NOMO-1 treated with DMSO at 0.1 percent for 48 hours (cell line): ENCODE measurements at regions not wholly inside any gene's neighbourhood (a gene's known extent, or its start where the extent isn't known, plus 50 kb on each side); places are given as distances from the start of the nearest gene placed in this dataset.
"Not testable (repeated sequence)": the region's sequence is repeated elsewhere in the genome, so short reads cannot be mapped to it uniquely, and the experiment has no call there.

Experiments used
- DNase-seq: peaks from one replicate; lab custom pipeline; 2025; ENCODE audit not compliant: unreplicated experiment; lab: John Stamatoyannopoulos, UW

DNA sequence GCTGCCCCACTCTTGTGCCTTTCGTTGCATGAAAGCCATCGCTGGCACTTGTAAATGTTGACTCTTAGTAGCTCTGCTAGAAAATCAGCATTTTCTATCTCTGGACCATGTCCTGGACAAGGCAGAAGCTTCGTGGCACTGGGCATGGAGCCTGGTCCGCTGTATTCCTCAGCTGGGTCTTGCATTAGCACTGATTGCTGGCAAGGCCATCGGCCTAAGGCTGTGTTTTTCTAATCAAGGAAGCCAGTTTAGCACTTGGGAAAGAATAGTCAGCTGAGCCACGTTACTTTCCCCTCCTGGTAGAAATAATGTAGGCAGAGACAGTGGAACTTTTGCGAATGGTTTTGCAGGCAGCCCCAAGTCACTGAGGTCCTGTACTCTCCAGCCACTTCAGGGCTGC is 180.2 kb upstream of the EOLA2 start:
- no peak for DNase-seq

DNA sequence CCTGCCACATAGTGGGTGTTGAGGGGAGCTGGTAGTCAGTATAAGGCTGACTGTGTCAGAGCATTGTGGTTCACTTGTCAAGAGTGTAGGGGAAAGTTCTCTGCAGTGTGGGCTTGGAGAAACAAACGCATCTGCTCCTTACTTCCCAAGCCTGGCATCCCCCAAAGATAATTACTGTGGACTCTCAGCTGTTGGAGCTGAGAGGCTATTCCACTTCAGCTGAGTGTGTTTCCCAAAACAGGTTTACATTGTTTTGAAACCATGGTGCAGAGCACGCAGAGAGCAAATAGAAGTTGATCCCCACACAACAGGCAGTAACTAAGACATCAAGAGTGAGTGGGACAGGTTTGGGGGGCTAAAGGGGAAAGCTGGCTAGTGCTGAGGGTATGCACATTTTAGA is 181.0 kb upstream of the EOLA2 start:
- DNase-seq: no peak

GRCh38 chrX:150125045-150125444 is 186.8 kb upstream of the EOLA2 start:
- not testable (repeated sequence) for DNase-seq

- no peak for DNase-seq
Measured at GRCh38 chrX:150127216-150127615, 188.9 kb upstream of the EOLA2 start.

DNA sequence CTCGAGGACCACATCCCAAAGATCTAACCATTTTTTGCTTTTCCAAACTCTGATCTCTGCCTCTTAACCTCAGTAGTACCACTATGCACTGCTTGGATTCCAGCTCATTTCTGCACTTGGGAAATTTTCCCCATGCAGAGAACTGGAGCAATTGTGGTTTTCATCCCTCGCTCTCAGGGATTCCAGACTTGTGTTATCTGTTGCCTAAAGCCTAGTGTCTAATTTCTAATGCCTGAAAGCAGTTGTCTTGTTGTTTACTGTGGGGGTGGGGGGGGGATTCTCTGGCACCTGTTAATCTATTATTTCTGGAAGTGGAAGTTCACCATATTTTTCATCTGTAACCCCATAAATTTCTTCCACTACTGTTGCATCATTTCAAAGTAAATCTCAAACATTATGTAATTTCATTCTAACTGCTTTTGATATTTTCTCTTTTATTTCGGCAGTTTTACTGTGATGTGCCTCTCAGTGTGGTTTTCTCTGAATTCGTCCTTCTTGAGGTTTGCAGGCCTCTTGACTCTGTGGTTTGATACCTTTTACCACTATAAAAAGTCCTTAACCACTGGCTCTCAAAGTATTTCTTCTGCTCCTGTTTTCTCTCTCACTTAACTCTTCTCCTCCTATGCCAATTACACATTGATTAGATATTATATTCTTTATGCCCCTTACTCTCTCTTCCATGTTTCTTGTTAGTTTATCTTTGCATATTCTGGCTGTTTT is 205.6 kb upstream of the EOLA2 start:
- no peak for DNase-seq

GRCh38 chrX:150146271-150146896 is 208.1 kb upstream of the EOLA2 start:
- DNase-seq: no peak

GRCh38 chrX:150148749-150149672 is 210.7 kb upstream of the EOLA2 start:
- DNase-seq: no peak

DNA sequence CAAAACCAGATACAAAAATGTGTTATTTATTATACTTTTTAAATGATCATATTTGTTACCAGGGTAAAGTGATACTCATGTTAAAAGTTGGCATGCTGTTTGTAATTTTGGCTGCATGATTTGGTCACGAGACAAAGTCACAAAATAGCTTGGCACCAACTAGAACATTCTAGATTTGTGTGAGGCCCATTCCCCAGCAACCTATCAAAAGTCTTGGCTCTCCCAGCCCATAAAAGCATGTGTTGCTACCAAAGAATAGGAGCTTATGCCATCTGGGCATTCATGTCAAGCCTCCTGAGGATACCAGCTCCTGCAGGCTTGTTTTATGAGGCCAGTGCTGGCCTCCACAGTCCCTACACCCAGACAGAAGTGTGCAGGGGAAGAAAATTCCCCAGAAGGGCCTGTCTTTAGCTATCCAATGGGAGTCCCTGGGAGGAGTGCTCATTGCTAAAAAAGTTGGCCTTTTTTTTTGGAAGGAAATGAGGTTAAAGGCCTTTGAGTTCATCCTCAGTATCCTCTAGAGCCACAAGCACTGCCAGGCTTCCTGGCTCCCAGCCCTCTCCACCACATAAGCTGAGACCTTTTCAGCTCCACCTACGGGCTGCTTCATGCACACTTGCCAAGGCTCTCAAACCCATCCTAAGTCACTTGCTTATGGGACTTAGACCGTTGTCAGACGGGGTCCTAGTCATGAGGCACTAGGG is 211.9 kb upstream of the EOLA2 start:
- DNase-seq: no peak

GRCh38 chrX:150150780-150151125 is 212.4 kb upstream of the MAMLD1 start:
- no peak for DNase-seq

GRCh38 chrX:150152036-150152435 is 211.1 kb upstream of the MAMLD1 start:
- no peak for DNase-seq

DNA sequence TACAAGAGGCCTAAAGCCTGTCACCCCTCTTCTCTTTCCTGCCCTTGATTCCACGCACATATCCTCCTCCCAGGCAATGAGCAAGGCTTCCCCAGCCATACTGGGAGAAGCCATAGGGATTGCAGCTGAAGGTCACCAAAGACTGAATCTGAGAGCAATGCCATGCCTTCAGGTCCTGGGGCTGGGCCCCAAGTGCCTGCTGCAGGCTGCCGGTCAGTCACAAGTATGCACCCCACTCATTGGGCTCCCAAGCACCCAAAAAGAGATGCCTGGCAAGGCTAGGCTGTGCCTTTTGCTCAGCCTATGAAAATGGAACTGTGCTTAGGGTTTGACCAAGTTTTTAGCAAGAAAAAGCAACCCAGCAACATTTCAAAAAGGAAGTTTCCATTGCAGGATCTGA is 210.6 kb upstream of the MAMLD1 start:
- DNase-seq: no peak

DNA sequence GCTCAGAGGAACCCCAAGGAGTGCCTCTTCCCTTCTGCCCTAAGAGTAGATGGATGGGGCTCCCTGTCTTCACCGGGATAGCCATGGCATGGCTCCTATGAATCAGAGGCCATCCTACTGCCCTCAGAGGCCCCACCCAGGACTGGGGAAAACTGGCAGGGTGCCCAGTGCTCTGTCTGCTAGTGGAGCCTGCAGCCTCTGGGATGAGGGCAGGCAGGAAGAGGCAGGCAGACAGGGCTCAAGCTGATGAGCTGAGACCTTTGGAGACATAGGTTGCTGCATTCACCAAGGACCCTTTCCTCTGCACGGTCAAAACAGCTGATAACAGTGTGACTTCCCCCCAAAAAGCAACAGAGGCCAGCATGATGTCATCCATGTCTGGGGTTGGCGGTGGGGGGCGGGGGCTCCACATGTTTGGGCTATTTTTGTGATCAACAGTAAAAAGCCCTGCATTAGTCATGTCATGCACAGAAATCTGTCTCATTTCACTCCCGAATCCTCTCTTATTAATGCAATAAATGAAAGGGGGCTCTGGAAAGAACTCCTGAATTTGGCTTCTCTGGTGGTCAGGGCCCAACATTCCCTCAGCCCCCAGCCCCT is 207.6 kb upstream of the MAMLD1 start:
- DNase-seq: no peak

- no peak for DNase-seq
Measured at GRCh38 chrX:150156615-150157014, 206.5 kb upstream of the MAMLD1 start.

DNA sequence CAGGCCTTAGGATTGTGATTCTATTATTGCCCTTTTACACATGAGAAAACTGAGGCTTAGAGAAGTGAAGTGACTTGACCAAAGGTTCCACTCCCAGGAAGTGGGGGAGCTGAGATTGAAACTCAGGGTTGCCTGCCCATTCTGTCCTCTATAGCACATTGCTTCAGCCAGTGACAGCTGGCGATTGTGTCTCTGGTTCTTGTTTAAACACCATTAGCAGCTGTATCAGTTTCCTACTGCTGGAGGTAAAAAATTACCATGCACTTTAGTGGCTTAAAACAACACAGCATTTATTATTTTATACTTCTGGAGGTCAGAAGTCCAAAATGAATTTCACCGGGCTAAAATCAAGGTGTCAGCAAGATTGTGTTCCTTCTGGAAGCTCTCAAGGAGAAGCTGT is 205.8 kb upstream of the MAMLD1 start:
- DNase-seq: no peak

DNA sequence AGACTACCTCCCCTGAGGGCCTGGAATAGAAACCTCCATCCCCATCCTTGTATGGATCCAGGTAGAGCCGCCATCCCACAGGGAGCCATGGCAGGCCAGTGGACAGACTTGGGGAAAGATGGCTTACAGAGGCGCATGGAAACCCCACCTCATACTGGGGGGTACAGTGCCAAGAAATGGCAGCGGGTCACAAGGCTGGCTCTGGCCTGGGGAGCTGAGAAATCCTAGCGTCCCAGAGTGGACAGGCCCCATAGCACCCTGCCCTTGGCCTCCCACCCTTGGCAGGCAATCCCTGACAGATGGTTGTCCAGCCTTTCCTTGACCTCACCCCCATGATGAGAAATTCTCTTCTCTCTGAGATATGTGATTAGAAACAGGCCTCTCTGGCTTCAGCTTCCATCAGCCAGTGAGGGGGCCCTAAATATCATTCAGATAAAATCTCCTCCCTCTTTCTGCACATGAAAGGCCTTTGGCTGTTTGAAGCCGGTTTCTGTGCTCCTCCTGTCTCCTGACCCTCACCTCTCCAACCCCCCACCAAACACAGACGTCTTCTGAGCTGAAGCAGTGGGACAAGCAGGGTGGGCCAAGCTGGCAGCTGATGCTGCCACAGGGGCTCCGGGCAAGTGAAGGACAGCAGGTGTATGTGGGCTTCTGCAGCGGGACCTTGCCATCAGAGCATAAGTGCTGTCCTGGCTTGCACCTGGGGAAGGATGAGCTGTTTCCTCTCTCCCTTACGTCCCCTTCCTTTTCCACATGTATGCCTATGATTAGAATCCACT is 204.4 kb upstream of the MAMLD1 start:
- no peak for DNase-seq

DNA sequence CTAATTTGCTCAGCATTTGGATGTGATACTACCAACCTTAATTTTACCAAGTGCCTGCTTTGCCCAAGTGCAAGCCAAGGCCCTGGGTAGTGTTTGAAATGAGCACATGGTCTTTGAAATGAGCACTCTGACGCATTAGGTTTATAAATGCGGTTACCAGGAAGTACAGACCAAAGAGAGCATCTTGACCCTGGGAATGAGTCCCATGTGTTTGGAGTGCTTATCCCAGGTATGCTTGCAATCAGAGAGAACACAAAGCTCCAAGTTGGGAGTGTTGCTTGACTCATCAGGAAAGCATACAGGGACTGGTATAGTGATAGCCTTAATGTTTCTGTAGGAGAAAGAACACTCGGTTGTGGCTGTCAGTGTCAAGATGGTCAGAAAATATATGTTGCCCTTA is 203.6 kb upstream of the MAMLD1 start:
- no peak for DNase-seq

DNA sequence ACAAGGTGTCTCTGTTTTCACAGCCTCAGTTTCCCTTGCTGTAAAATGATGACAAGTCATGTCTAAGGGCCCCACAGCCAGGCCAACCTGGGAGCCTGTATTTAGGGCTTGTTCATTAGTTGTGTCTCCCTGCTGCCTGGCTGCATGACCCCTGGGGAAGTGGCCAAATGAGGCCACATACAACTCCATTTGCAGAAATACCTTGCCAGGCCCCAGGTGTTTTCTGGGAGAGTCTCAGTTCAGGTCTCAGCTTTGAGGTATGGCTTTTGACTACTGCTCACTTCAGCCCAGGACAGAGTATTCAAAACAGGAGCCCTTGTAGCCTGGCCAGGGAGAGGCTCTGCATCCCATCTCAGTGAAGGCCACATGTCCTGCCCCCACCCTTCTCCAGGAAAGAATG is 202.5 kb upstream of the MAMLD1 start:
- no peak for DNase-seq

DNA sequence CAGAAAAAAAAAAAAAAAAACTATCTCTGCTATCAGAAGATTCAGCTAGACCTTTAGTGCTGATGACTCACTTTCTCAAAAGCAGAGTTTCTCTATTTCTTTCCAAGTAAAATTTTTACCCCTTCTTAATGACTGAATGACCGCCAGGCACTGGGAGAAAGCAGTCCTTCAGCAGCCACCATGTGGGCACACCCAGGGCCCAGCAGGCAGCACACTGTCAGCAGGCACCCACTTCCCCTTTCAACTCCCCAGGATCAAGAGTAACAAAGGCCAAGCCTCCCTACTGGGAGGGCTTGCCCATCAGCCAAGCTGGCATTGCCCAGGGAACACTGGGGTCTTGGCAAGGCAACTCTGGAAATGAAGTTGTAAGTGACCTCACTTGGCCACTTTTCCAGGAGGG is 201.9 kb upstream of the MAMLD1 start:
- no peak for DNase-seq

- no peak for DNase-seq
Measured at GRCh38 chrX:150162141-150162540, 201.0 kb upstream of the MAMLD1 start.

- no peak for DNase-seq
Measured at GRCh38 chrX:150163221-150163930, 199.7 kb upstream of the MAMLD1 start.
